ENCODE measurements at regions not wholly inside any gene's neighbourhood (a gene's known extent, or its start where the extent isn't known, plus 50 kb on each side); places are given as distances from the start of the nearest gene placed in this dataset.

GRCh38 chr13:47484548-47484947 is 516.5 kb downstream of the SUCLA2 start:
- no peaks in the 10 kb centered on the region for H3K9me3 Mint-ChIP-seq
- no peak overlapping the region for H3K27ac Mint-ChIP-seq
- intact Hi-C loops (cut with DNase I, micrococcal nuclease) = no loop called here
- no peaks in the 10 kb centered on the region for H3K36me3 Mint-ChIP-seq (ENCODE audit: low read depth)
- peaks cover 7% of the 10 kb centered on the region for H3K27me3 Mint-ChIP-seq
- H3K4me1 ChIP-seq (ENCODE audit: insufficient read depth, low read length) = no peaks in the 10 kb centered on the region
- H3K4me3 ChIP-seq (ENCODE audit: low read length) = no peak overlapping the region
- H3K27ac ChIP-seq (ENCODE audit: low read depth in 1 of 2, low read length in 2 of 2) = no peak overlapping the region
- DNase-seq (no peak), ATAC-seq (ENCODE audit: poor library complexity) (no peak)
- H3K4me1 Mint-ChIP-seq (ENCODE audit: low read depth) = no peaks in the 10 kb centered on the region
- POLR2A ChIA-PET = no interaction called here
- no peaks in the 10 kb centered on the region for H3K27me3 ChIP-seq (ENCODE audit: control insufficient read depth in 1 of 2, insufficient read depth in 2 of 2, low read length in 2 of 2)
- peaks cover 0 to 7% of the 10 kb centered on the region in 2 experiments for H3K9me3 ChIP-seq (ENCODE audit: control insufficient read depth in 1 of 2, insufficient read depth in 1 of 2, low read length in 2 of 2)
- no peak overlapping the region for H3K4me3 Mint-ChIP-seq
- CTCF ChIA-PET = interaction anchor here (1.3 kb wide), 1 partner anchor 16 kb away, joined by 4 read pairs; no protein-coding TSS in a partner anchor
- H3K36me3 ChIP-seq (ENCODE audit: insufficient read depth, low read length) = no peaks in the 10 kb centered on the region
- TF ChIP-seq, protein P1, sequence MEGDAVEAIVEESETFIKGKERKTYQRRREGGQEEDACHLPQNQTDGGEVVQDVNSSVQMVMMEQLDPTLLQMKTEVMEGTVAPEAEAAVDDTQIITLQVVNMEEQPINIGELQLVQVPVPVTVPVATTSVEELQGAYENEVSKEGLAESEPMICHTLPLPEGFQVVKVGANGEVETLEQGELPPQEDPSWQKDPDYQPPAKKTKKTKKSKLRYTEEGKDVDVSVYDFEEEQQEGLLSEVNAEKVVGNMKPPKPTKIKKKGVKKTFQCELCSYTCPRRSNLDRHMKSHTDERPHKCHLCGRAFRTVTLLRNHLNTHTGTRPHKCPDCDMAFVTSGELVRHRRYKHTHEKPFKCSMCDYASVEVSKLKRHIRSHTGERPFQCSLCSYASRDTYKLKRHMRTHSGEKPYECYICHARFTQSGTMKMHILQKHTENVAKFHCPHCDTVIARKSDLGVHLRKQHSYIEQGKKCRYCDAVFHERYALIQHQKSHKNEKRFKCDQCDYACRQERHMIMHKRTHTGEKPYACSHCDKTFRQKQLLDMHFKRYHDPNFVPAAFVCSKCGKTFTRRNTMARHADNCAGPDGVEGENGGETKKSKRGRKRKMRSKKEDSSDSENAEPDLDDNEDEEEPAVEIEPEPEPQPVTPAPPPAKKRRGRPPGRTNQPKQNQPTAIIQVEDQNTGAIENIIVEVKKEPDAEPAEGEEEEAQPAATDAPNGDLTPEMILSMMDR (IDR thresholded peaks at IDR 0.05) = no peak

GRCh38 chr13:47481536-47481935 is 519.5 kb downstream of the SUCLA2 start:
- Mint-ChIP-seq H3K4me1 (ENCODE audit: low read depth) (no peaks in the 10 kb centered on the region), H3K36me3 (ENCODE audit: low read depth) (no peaks in the 10 kb centered on the region), H3K4me3 (no peak overlapping the region), H3K27ac (no peak overlapping the region), H3K9me3 (no peaks in the 10 kb centered on the region), H3K27me3 (peaks cover 7% of the 10 kb centered on the region)
- no peak for ATAC-seq (ENCODE audit: poor library complexity)
- Histone ChIP-seq H3K4me1 (ENCODE audit: insufficient read depth, low read length) (no peaks in the 10 kb centered on the region), H3K4me3 (ENCODE audit: low read length) (no peak overlapping the region), H3K27me3 (ENCODE audit: control insufficient read depth in 1 of 2, insufficient read depth in 2 of 2, low read length in 2 of 2) (no peaks in the 10 kb centered on the region), H3K9me3 (ENCODE audit: control insufficient read depth in 1 of 2, insufficient read depth in 1 of 2, low read length in 2 of 2) (peaks cover 0 to 7% of the 10 kb centered on the region in 2 experiments), H3K27ac (ENCODE audit: low read depth in 1 of 2, low read length in 2 of 2) (no peak overlapping the region), H3K36me3 (ENCODE audit: insufficient read depth, low read length) (no peaks in the 10 kb centered on the region)
- POLR2A ChIA-PET = no interaction called here
- intact Hi-C loops (cut with DNase I, micrococcal nuclease) = no loop called here
- CTCF ChIA-PET = no interaction called here
- no peak for DNase-seq
- TF ChIP-seq, protein P1 (IDR thresholded peaks at IDR 0.05) = no peak

- Mint-ChIP-seq H3K9me3 (no peaks in the 10 kb centered on the region), H3K27ac (no peak overlapping the region)
Measured at GRCh38 chr13:47480951-47481350, 520.1 kb downstream of the SUCLA2 start.

More at GRCh38 chr13:47480951-47481350, 520.1 kb downstream of the SUCLA2 start:
- no peaks in the 10 kb centered on the region for H3K27me3 ChIP-seq (ENCODE audit: control insufficient read depth in 1 of 2, insufficient read depth in 2 of 2, low read length in 2 of 2)
- ChIA-PET POLR2A (no interaction called here), CTCF (no interaction called here)
- no peaks in the 10 kb centered on the region for H3K4me1 ChIP-seq (ENCODE audit: insufficient read depth, low read length)
- H3K4me3 ChIP-seq (ENCODE audit: low read length) = no peak overlapping the region
- H3K27me3 Mint-ChIP-seq = peaks cover 2% of the 10 kb centered on the region
- H3K27ac ChIP-seq (ENCODE audit: low read depth in 1 of 2, low read length in 2 of 2) = no peak overlapping the region
- TF ChIP-seq, protein P1 (IDR thresholded peaks at IDR 0.05) = no peak
- intact Hi-C loops (cut with DNase I, micrococcal nuclease) = no loop called here
- no peaks in the 10 kb centered on the region for H3K36me3 ChIP-seq (ENCODE audit: insufficient read depth, low read length)
- H3K4me1 Mint-ChIP-seq (ENCODE audit: low read depth) = no peaks in the 10 kb centered on the region
- H3K4me3 Mint-ChIP-seq = no peak overlapping the region
- no peak for ATAC-seq (ENCODE audit: poor library complexity)
- DNase-seq = no peak
- H3K9me3 ChIP-seq (ENCODE audit: control insufficient read depth in 1 of 2, insufficient read depth in 1 of 2, low read length in 2 of 2) = peaks cover 0 to 7% of the 10 kb centered on the region in 2 experiments
- no peaks in the 10 kb centered on the region for H3K36me3 Mint-ChIP-seq (ENCODE audit: low read depth)
